LNCaP clone FGC (cell line): ENCODE measurements at regions not wholly inside any gene's neighbourhood (a gene's known extent, or its start where the extent isn't known, plus 50 kb on each side); places are given as distances from the start of the nearest gene placed in this dataset.

Experiments used
- DNase-seq: peaks from one replicate; pipeline ENCODE4 v3.0.0-alpha.2; 2011; ENCODE audit warnings: low read depth
- H3K4me3 ChIP-seq: 2 replicates; pipeline ENCODE4 v1.5.1; 2011; ENCODE audit warnings: mild to moderate bottlenecking, low read depth, low read length, control low read depth
- CTCF ChIP-seq: IDR thresholded peaks from 2 replicates; pipeline ENCODE4 v1.5.1; 2012; ENCODE audit warnings: mild to moderate bottlenecking; ENCODE audit not compliant: control insufficient read depth, insufficient read depth; ENCODE audit errors: extremely low read depth

GRCh38 chr6:41411961-41412360 is 76.6 kb downstream of the NCR2 start:
- DNase-seq: no peak
- H3K4me3 ChIP-seq: no peak overlapping the region
- no peak for TF ChIP-seq CTCF

DNA sequence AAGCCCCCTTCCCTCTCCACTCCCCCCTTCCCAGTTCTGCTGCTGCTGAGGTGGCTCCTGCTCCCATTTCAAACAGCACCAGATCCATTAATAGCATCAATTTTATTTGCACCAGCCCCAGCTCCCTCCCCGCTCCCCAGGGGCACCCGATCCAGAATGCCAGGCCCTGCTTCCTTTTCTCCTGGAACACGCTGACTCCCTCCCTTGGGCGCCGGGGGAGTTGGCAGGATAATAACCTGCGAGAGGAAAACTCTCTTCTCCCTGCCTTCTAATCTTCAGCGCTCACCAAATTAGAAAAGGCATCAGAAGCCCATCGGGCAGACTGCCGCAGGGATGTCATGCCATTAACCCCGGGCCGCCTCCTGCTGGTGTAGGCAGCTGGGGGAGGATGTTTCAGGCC is 77.8 kb downstream of the NCR2 start:
- DNase-seq: no peak
- no peak for TF ChIP-seq CTCF
- no peak overlapping the region for H3K4me3 ChIP-seq

DNA sequence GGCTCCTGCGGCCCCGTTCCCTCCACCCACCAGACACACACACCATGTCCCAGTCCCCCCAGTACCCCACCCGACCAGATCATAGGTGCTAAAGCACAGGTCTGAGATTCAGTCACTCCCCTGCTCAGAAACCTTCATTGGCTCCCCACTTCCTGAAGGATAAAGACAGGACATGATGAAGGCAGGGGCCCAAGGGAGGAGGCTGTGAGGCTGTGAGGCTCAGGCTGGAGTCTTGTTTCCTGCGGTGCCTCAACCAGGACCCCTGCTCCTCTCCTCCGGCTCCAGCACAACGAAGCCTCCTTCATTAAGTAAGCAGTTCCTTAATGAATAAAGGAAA is 81.1 kb downstream of the NCR2 start:
- no peak for DNase-seq
- no peak overlapping the region for H3K4me3 ChIP-seq
- TF ChIP-seq CTCF: no peak

DNA sequence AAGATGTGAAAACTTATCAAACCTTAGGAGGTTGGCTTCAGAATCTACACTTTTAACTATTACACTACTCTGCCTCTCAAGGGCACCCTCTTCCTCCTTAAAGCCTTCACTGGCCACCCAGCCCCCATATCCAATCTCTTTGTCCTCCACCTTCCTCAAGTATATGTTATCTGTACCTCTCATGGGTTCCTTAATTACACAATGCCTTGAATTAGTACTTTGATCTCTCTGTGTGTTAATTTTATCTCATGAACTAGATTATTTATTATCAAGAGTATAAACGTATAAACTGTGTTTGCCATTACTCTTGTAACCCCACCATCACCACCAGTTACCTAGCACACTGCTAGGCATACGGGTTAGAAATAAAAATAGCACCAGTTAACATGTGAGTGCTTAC is 83.3 kb downstream of the NCR2 start:
- H3K4me3 ChIP-seq: no peak overlapping the region

GRCh38 chr6:41419385-41419784 is 84.0 kb downstream of the NCR2 start:
- DNase-seq: no peak
- no peak overlapping the region for H3K4me3 ChIP-seq
- TF ChIP-seq CTCF: no peak

More for the DNA sequence above, 83.3 kb downstream of the NCR2 start:
- no peak for DNase-seq
- TF ChIP-seq CTCF: no peak

GRCh38 chr6:41420186-41420585 is 84.8 kb downstream of the NCR2 start:
- no peak overlapping the region for H3K4me3 ChIP-seq
- no peak for TF ChIP-seq CTCF
- no peak for DNase-seq

DNA sequence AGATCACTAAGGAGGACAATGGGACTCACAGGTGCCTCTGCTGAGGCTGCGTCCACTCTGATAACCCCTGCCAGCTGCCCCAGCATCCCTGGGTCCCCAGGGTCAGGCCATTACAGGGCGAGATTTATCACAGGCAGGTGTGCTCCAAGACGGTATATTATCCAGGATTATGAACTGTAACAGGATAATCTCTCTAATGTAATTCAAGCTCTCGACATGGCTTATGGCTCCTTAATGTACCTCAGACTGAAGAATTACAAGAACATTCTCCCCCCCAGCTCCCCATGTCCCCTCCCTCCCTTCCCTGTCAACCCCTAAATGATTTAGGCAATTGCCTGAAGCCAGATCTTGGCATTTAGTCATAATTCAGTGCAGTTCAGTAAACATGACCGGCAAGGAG is 86.8 kb downstream of the NCR2 start:
- no peak for DNase-seq
- no peak for TF ChIP-seq CTCF
- H3K4me3 ChIP-seq: no peak overlapping the region
